ENCODE measurements at regions not wholly inside any gene's neighbourhood (a gene's known extent, or its start where the extent isn't known, plus 50 kb on each side); places are given as distances from the start of the nearest gene placed in this dataset.

DNA sequence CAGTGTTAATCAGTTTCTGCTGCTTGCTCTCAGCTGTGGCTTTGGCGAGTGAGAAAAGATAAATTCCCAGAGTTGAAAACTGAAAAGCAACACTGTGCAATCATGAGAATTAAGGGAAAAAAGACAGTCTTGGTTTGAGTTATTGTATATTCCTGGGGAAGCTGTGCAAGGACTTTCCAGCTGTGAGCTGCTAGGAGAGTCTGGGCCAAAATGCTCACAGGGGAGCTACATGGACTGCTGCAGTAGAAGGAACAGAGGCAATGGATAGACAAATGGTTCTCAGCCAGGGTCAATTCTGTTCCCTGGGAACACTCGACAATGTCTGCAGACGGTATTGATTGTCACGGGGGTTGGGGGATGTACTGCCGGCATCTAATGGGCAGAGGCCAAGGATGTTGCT lies 102.0 kb upstream of the ADAMTS18 start:
- Histone ChIP-seq H3K9me2 (replicated peaks; ENCODE audit: insufficient read depth, low read length) (no peaks in the 10 kb centered on the region), H3K9ac (ENCODE audit: low read length) (no peak overlapping the region), H2AFZ (ENCODE audit: low read length) (no peak overlapping the region), H3K27me3 (replicated peaks; ENCODE audit: insufficient read depth, low read length) (no peaks in the 10 kb centered on the region), H3K36me3 (replicated peaks; ENCODE audit: insufficient read depth, low read length) (no peaks in the 10 kb centered on the region), H3K4me3 (ENCODE audit: low read length) (no peak overlapping the region), H3F3A (ENCODE audit: insufficient read depth, low read length) (no peaks in the 10 kb centered on the region), H3K79me2 (ENCODE audit: low read length) (no peaks in the 10 kb centered on the region), H3K4me2 (ENCODE audit: low read depth, low read length) (no peak overlapping the region), H3K9me3 (replicated peaks; ENCODE audit: insufficient read depth, low read length) (no peaks in the 10 kb centered on the region), H3K27ac (ENCODE audit: low read length) (no peak overlapping the region), H4K20me1 (ENCODE audit: insufficient read depth, low read length) (no peaks in the 10 kb centered on the region), H3K4me1 (ENCODE audit: low read length) (peaks cover 5% of the 10 kb centered on the region; the same call in 1 of the 2 replicates)
- DNase-seq, result no peak
- TF ChIP-seq EZH2 (optimal IDR thresholded peaks at IDR 0.05; ENCODE audit: low read depth, low read length) (no peak), EZH2phosphoT487 (IDR thresholded peaks at IDR 0.05; ENCODE audit: low read length) (no peak)
- TF ChIP-seq, protein P1, sequence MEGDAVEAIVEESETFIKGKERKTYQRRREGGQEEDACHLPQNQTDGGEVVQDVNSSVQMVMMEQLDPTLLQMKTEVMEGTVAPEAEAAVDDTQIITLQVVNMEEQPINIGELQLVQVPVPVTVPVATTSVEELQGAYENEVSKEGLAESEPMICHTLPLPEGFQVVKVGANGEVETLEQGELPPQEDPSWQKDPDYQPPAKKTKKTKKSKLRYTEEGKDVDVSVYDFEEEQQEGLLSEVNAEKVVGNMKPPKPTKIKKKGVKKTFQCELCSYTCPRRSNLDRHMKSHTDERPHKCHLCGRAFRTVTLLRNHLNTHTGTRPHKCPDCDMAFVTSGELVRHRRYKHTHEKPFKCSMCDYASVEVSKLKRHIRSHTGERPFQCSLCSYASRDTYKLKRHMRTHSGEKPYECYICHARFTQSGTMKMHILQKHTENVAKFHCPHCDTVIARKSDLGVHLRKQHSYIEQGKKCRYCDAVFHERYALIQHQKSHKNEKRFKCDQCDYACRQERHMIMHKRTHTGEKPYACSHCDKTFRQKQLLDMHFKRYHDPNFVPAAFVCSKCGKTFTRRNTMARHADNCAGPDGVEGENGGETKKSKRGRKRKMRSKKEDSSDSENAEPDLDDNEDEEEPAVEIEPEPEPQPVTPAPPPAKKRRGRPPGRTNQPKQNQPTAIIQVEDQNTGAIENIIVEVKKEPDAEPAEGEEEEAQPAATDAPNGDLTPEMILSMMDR (IDR thresholded peaks at IDR 0.05; ENCODE audit: low read length), result no peak

DNA sequence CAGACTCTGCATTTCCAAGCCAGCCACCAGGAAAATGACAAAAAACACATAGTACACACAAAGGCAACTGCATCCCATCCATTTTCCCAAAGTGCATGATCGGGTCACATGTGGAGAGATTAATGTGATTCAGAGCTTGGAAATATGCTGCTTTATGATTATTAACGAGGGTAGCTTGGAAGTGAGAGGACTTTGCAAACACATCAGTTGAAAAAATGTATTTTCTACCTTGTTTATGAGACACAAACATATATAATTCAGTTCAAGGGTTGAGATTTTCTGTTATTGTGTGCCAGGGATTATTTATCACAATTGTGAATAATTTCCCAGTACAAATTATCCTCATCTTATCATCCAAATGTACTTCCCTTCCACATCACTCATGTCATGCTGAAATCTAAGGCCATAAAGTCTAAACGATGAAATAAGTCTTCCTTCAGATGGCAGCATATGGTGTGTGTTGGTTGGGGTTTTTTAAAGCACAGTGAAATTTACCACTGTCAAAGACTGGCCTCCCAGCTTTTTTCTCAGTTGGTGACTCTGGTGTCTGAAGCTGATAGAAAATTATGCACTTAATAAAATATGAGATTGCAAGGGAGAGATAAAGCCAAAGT lies 104.7 kb upstream of the ADAMTS18 start:
- TF ChIP-seq, protein P1 (IDR thresholded peaks at IDR 0.05; ENCODE audit: low read length), result no peak
- TF ChIP-seq EZH2phosphoT487 (IDR thresholded peaks at IDR 0.05; ENCODE audit: low read length) (no peak), EZH2 (optimal IDR thresholded peaks at IDR 0.05; ENCODE audit: low read depth, low read length) (no peak)
- Histone ChIP-seq H3K9me2 (replicated peaks; ENCODE audit: insufficient read depth, low read length) (no peaks in the 10 kb centered on the region), H3F3A (ENCODE audit: insufficient read depth, low read length) (no peaks in the 10 kb centered on the region), H2AFZ (ENCODE audit: low read length) (no peak overlapping the region), H3K27me3 (replicated peaks; ENCODE audit: insufficient read depth, low read length) (no peaks in the 10 kb centered on the region), H3K4me3 (ENCODE audit: low read length) (no peak overlapping the region), H3K4me2 (ENCODE audit: low read depth, low read length) (no peak overlapping the region), H4K20me1 (ENCODE audit: insufficient read depth, low read length) (no peaks in the 10 kb centered on the region), H3K79me2 (ENCODE audit: low read length) (no peaks in the 10 kb centered on the region), H3K9me3 (replicated peaks; ENCODE audit: insufficient read depth, low read length) (no peaks in the 10 kb centered on the region), H3K36me3 (replicated peaks; ENCODE audit: insufficient read depth, low read length) (no peaks in the 10 kb centered on the region), H3K4me1 (ENCODE audit: low read length) (peaks cover 5% of the 10 kb centered on the region; the same call in 1 of the 2 replicates), H3K27ac (ENCODE audit: low read length) (no peak overlapping the region), H3K9ac (ENCODE audit: low read length) (no peak overlapping the region)
- no peak for DNase-seq

DNA sequence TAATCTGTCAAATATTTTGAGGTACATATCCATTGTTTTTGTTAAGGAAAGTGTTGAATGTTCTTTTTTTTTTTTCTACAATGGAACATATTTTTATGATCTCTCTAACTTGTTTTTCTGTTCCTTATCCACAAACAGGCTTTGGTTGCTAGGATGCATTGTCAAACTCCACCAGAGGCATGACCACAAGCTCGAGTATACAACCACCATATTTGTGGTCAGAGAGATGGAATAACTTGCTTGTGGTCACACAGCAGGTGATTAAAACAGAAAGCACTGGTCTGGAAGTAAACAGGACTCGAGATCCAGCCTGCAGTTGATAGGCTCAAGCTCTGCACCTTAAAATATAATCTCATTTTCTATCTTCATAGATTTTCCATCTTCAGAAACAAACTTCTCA lies 105.8 kb upstream of the ADAMTS18 start:
- Histone ChIP-seq H3K27me3 (replicated peaks; ENCODE audit: insufficient read depth, low read length) (no peaks in the 10 kb centered on the region), H3K27ac (ENCODE audit: low read length) (no peak overlapping the region), H3K4me1 (ENCODE audit: low read length) (peaks cover 5% of the 10 kb centered on the region; the same call in 1 of the 2 replicates), H3K4me2 (ENCODE audit: low read depth, low read length) (0 out of 2 replicates have a peak overlapping the region, but pooled peaks have one; percentile 2), H3K36me3 (replicated peaks; ENCODE audit: insufficient read depth, low read length) (no peaks in the 10 kb centered on the region), H3K79me2 (ENCODE audit: low read length) (no peaks in the 10 kb centered on the region), H3K9ac (ENCODE audit: low read length) (no peak overlapping the region), H3K9me2 (replicated peaks; ENCODE audit: insufficient read depth, low read length) (no peaks in the 10 kb centered on the region), H3F3A (ENCODE audit: insufficient read depth, low read length) (no peaks in the 10 kb centered on the region), H3K4me3 (ENCODE audit: low read length) (no peak overlapping the region), H3K9me3 (replicated peaks; ENCODE audit: insufficient read depth, low read length) (no peaks in the 10 kb centered on the region), H2AFZ (ENCODE audit: low read length) (no peak overlapping the region), H4K20me1 (ENCODE audit: insufficient read depth, low read length) (no peaks in the 10 kb centered on the region)
- no peak for TF ChIP-seq EZH2 (optimal IDR thresholded peaks at IDR 0.05; ENCODE audit: low read depth, low read length)
- no peak for TF ChIP-seq EZH2phosphoT487 (IDR thresholded peaks at IDR 0.05; ENCODE audit: low read length)
- TF ChIP-seq, protein P1 (IDR thresholded peaks at IDR 0.05; ENCODE audit: low read length), result no peak
- DNase-seq, result peak; percentile 54
